Mesenchymal stem cell (in vitro differentiated cells and primary cell): ENCODE measurements at regions not wholly inside any gene's neighbourhood (a gene's known extent, or its start where the extent isn't known, plus 50 kb on each side); places are given as distances from the start of the nearest gene placed in this dataset.

Experiments
- DNase-seq: peaks from one replicate; pipeline ENCODE4 v3.0.0-alpha.2; 2013
- H2AFZ ChIP-seq: one replicate; pipeline ENCODE4 v1.6.1; 2013; ENCODE audit warnings: low read depth, mild to moderate bottlenecking, control low read depth, inconsistent platforms, low read length, moderate library complexity
- H2AK5ac ChIP-seq: 2 replicates; pipeline ENCODE4 v1.6.1; 2013; ENCODE audit warnings: low read length, moderate library complexity, mild to moderate bottlenecking, inconsistent platforms; ENCODE audit not compliant: severe bottlenecking
- H2BK120ac ChIP-seq: one replicate; pipeline ENCODE4 v1.6.1; 2013; ENCODE audit warnings: low read depth, mild to moderate bottlenecking, inconsistent platforms, low read length, moderate library complexity
- H2BK12ac ChIP-seq, 2 experiments: one replicate each; pipeline ENCODE4 v1.6.1; 2013; ENCODE audit warnings: inconsistent platforms in 2 of 2, low read length in 2 of 2, mild to moderate bottlenecking in 2 of 2, moderate library complexity in 2 of 2, control low read depth in 1 of 2
- H2BK15ac ChIP-seq: one replicate; pipeline ENCODE4 v1.6.1; 2013; ENCODE audit warnings: mild to moderate bottlenecking, low read depth, inconsistent platforms; ENCODE audit not compliant: poor library complexity, severe bottlenecking
- H2BK5ac ChIP-seq: 2 replicates; pipeline ENCODE4 v1.6.1; 2013; ENCODE audit warnings: low read depth, mild to moderate bottlenecking, low read length, control low read depth, inconsistent platforms; ENCODE audit not compliant: poor library complexity, severe bottlenecking
- H3K14ac ChIP-seq, 2 experiments: one replicate each; pipeline ENCODE4 v1.6.1; 2013; ENCODE audit warnings: inconsistent platforms in 2 of 2, low read length in 2 of 2, control low read depth in 1 of 2, mild to moderate bottlenecking in 1 of 2, moderate library complexity in 1 of 2
- H3K18ac ChIP-seq, 2 experiments: one replicate each; pipeline ENCODE4 v1.6.1; 2013; ENCODE audit warnings: inconsistent platforms in 2 of 2, low read length in 2 of 2, control low read depth in 1 of 2, low read depth in 1 of 2, mild to moderate bottlenecking in 1 of 2
- H3K23ac ChIP-seq, 2 experiments: one replicate each; pipeline ENCODE4 v1.6.1; 2013; ENCODE audit warnings: inconsistent platforms in 2 of 2, low read length in 2 of 2, mild to moderate bottlenecking in 2 of 2, moderate library complexity in 2 of 2, control low read depth in 1 of 2
- H3K27ac ChIP-seq: 2 replicates; pipeline ENCODE4 v1.5.1; 2013; ENCODE audit warnings: mild to moderate bottlenecking, moderate library complexity, low read length, control low read depth, inconsistent platforms; ENCODE audit not compliant: poor library complexity, severe bottlenecking
- H3K27me3 ChIP-seq, 2 experiments: 2 replicates each; pipeline versions ENCODE4 v1.6.1 to v1.7.0; 2013; ENCODE audit warnings: low read length in 2 of 2, mild to moderate bottlenecking in 2 of 2, moderate library complexity in 2 of 2, control low read depth in 1 of 2, inconsistent platforms in 1 of 2; ENCODE audit not compliant: control insufficient read depth in 1 of 2, insufficient read depth in 1 of 2
- H3K36me3 ChIP-seq, 2 experiments: 2 replicates each; pipeline versions ENCODE4 v1.6.1 to v1.7.0; 2013; ENCODE audit warnings: low read length in 2 of 2, control low read depth in 1 of 2, inconsistent platforms in 1 of 2, low read depth in 1 of 2, mild to moderate bottlenecking in 1 of 2; ENCODE audit not compliant: insufficient read depth in 2 of 2, control insufficient read depth in 1 of 2
- H3K4ac ChIP-seq, 2 experiments: one replicate each; pipeline ENCODE4 v1.6.1; 2013; ENCODE audit warnings: inconsistent platforms in 2 of 2, low read length in 2 of 2, mild to moderate bottlenecking in 2 of 2, moderate library complexity in 2 of 2, control low read depth in 1 of 2, low read depth in 1 of 2
- H3K4me1 ChIP-seq: 2 replicates; pipeline ENCODE4 v1.6.1; 2013; ENCODE audit warnings: low read depth, low read length, control low read depth; ENCODE audit not compliant: control insufficient read depth, insufficient read depth
- H3K4me2 ChIP-seq: 2 replicates; pipeline ENCODE4 v1.6.1; 2013; ENCODE audit warnings: low read length, mild to moderate bottlenecking, inconsistent platforms; ENCODE audit not compliant: poor library complexity, severe bottlenecking
- H3K4me3 ChIP-seq, 2 experiments: 2 replicates each; pipeline versions ENCODE4 v1.5.1 to v1.7.0; 2013; ENCODE audit warnings: low read length in 2 of 2, mild to moderate bottlenecking in 2 of 2, control low read depth in 1 of 2, low read depth in 1 of 2; ENCODE audit not compliant: insufficient read depth in 1 of 2
- H3K79me1 ChIP-seq: replicated peaks from 2 replicates; pipeline ENCODE4 v1.6.1; 2013; ENCODE audit warnings: mild to moderate bottlenecking, control low read depth, low read length, inconsistent platforms; ENCODE audit not compliant: poor library complexity, severe bottlenecking
- H3K9ac ChIP-seq: 2 replicates; pipeline ENCODE4 v1.7.0; 2013; ENCODE audit warnings: mild to moderate bottlenecking, low read length, moderate library complexity
- H3K9me3 ChIP-seq: 2 replicates; pipeline ENCODE4 v1.7.0; 2013; ENCODE audit warnings: mild to moderate bottlenecking, low read length; ENCODE audit not compliant: control insufficient read depth
- H4K8ac ChIP-seq: one replicate; pipeline ENCODE4 v1.6.1; 2013; ENCODE audit warnings: inconsistent platforms, mild to moderate bottlenecking, low read length, moderate library complexity
- H4K91ac ChIP-seq: one replicate; pipeline ENCODE4 v1.6.1; 2013; ENCODE audit warnings: mild to moderate bottlenecking, low read length, inconsistent platforms
- WGBS: methylation state at CpG from one replicate; pipeline ENCODE4 v1.1.7; 2013; ENCODE audit warnings: mixed read lengths; 5-methylcytosine and 5-hydroxymethylcytosine counted together

DNA sequence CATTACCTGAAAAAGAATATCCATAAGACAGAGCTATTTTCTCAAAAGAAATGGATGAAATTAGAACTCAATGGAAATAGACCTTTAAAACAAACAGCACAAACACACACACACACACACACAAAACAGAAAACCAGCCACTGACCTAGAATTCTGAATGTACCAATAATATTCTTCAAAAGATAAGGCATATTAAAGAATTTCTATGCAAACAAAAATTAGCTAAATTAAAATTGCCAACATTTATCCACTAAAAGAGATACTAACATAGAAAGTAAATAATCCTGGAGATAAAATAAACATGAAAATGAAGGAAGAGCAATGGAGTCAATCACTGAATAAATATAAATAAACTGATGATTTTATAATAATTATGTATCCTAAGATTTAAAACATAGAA, 431.2 kb downstream of the SH2D4B start:
- Histone ChIP-seq H3K14ac (no peak overlapping the region), H3K79me1 (no peaks in the 10 kb centered on the region), H2BK12ac (no peak overlapping the region), H2BK5ac (no peak overlapping the region), H2AK5ac (no peak overlapping the region), H3K36me3 (no peaks in the 10 kb centered on the region), H3K27ac (no peak overlapping the region), H2BK15ac (no peak overlapping the region), H3K9me3 (peaks cover 6% of the 10 kb centered on the region), H3K4ac (no peak overlapping the region), H3K4me1 (no peaks in the 10 kb centered on the region), H4K8ac (no peak overlapping the region), H3K27me3 (no peaks in the 10 kb centered on the region), H3K4me3 (no peak overlapping the region), H3K18ac (no peak overlapping the region), H3K9ac (no peak overlapping the region), H3K23ac (no peak overlapping the region), H2AFZ (no peak overlapping the region), H2BK120ac (no peak overlapping the region), H3K4me2 (no peak overlapping the region), H4K91ac (no peak overlapping the region)
- DNase-seq = no peak

DNA sequence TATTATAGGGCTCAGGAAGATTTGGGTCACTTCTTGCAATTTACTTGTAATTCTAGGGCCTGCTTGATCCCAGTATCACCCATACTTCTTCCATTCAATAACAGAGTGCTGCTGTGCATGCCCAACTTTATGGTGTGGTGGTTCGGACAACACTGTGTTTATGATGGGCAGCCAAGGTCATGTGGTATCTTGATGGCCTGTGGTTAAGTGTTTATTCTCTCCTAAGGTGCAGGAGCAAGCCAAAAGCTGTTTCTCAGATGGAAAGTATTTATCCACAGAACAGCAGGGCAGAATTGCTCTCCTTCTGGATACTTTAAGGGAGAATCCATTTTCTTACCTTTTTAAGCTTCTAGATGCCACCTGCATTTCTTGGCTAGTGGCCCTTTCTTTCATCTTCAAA, 433.8 kb downstream of the SH2D4B start:
- 50% methylated on average over 1 of the region's 1 CpG for WGBS
- H3K4me2 ChIP-seq = no peak overlapping the region
- H3K23ac ChIP-seq = no peak overlapping the region
- H2AK5ac ChIP-seq = no peak overlapping the region
- no peak overlapping the region for H2BK120ac ChIP-seq
- H3K14ac ChIP-seq = no peak overlapping the region
- no peak overlapping the region for H2BK5ac ChIP-seq
- no peaks in the 10 kb centered on the region for H3K4me1 ChIP-seq
- H3K4me3 ChIP-seq = no peak overlapping the region
- H4K8ac ChIP-seq = no peak overlapping the region
- no peak overlapping the region for H4K91ac ChIP-seq
- no peaks in the 10 kb centered on the region for H3K27me3 ChIP-seq
- no peak overlapping the region for H2BK15ac ChIP-seq
- no peak overlapping the region for H3K4ac ChIP-seq
- H3K79me1 ChIP-seq = no peaks in the 10 kb centered on the region
- H3K18ac ChIP-seq = no peak overlapping the region
- no peak overlapping the region for H2AFZ ChIP-seq
- no peak overlapping the region for H3K9ac ChIP-seq
- H3K9me3 ChIP-seq = peaks cover 6% of the 10 kb centered on the region
- H3K27ac ChIP-seq = no peak overlapping the region
- no peaks in the 10 kb centered on the region for H3K36me3 ChIP-seq
- no peak overlapping the region for H2BK12ac ChIP-seq
- DNase-seq = no peak

DNA sequence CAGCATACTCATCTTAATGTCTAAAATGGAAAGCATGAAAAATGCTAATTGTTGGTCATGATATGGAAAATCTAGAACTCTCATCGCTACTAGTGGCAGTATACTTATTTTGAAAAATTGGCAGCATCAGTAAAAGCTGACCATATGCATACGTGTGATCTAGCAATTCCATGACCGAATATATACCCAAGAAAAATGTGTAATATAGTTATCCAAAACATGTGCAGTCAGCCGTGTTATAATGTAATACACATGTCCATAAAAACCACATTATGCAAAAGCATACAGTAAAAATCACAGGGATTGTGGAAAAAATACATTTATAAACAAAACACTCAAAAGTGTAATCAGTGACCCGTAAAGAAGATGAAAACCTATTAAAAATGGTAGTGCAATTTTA, 439.0 kb downstream of the SH2D4B start:
- no peak for DNase-seq

DNA sequence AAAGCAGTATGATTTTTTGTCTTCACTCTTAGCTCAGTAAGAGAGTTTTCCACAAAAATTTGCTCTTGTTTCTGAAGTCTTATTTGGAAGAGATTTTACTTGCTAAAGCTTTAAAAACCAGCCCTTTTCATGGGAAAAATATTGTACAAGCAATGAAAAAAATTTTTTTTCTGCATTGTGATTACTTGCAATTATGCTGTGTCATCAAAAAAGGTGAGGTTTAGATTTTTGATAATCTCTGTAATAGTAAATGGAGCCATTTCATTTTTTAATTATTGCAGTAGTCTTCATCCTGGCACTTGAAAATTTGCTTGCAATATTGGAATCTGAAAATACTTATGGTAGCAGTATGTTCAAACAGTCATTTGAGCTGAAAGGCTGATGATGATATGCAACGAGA, 447.4 kb downstream of the SH2D4B start:
- no peak overlapping the region for H4K91ac ChIP-seq
- H3K9me3 ChIP-seq = no peaks in the 10 kb centered on the region
- H3K23ac ChIP-seq = no peak overlapping the region
- no peaks in the 10 kb centered on the region for H3K36me3 ChIP-seq
- H3K4me3 ChIP-seq = no peak overlapping the region
- no peak overlapping the region for H2BK5ac ChIP-seq
- no peaks in the 10 kb centered on the region for H3K79me1 ChIP-seq
- H3K4me1 ChIP-seq = no peaks in the 10 kb centered on the region
- H4K8ac ChIP-seq = no peak overlapping the region
- H2BK120ac ChIP-seq = no peak overlapping the region
- no peak overlapping the region for H2BK12ac ChIP-seq
- no peak overlapping the region for H3K14ac ChIP-seq
- no peak overlapping the region for H2AK5ac ChIP-seq
- WGBS = no CpG with 5 or more reads among the region's 1 CpG
- no peak overlapping the region for H2AFZ ChIP-seq
- no peaks in the 10 kb centered on the region for H3K27me3 ChIP-seq
- H3K18ac ChIP-seq = no peak overlapping the region
- no peak for DNase-seq
- H3K4me2 ChIP-seq = no peak overlapping the region
- no peak overlapping the region for H2BK15ac ChIP-seq
- H3K4ac ChIP-seq = no peak overlapping the region
- H3K9ac ChIP-seq = no peak overlapping the region
- no peak overlapping the region for H3K27ac ChIP-seq

More for the DNA sequence above, 439.0 kb downstream of the SH2D4B start:
- no peak overlapping the region for H3K23ac ChIP-seq
- H3K27ac ChIP-seq = no peak overlapping the region
- H3K79me1 ChIP-seq = no peaks in the 10 kb centered on the region
- H2BK15ac ChIP-seq = no peak overlapping the region
- H3K36me3 ChIP-seq = no peaks in the 10 kb centered on the region
- H3K9ac ChIP-seq = no peak overlapping the region
- H3K27me3 ChIP-seq = no peaks in the 10 kb centered on the region
- H2BK12ac ChIP-seq = no peak overlapping the region
- H3K4me1 ChIP-seq = no peaks in the 10 kb centered on the region
- H3K18ac ChIP-seq = no peak overlapping the region
- H3K14ac ChIP-seq = no peak overlapping the region
- no peak overlapping the region for H2BK120ac ChIP-seq
- H2AFZ ChIP-seq = no peak overlapping the region
- H3K4me3 ChIP-seq = no peak overlapping the region
- no peak overlapping the region for H2AK5ac ChIP-seq
- 100% methylated on average over 2 of the region's 5 CpGs for WGBS
- H4K8ac ChIP-seq = no peak overlapping the region
- H4K91ac ChIP-seq = no peak overlapping the region
- H3K4me2 ChIP-seq = no peak overlapping the region
- H3K9me3 ChIP-seq = peaks cover 3% of the 10 kb centered on the region
- no peak overlapping the region for H3K4ac ChIP-seq
- no peak overlapping the region for H2BK5ac ChIP-seq
